ENCODE measurements at regions not wholly inside any gene's neighbourhood (a gene's known extent, or its start where the extent isn't known, plus 50 kb on each side); places are given as distances from the start of the nearest gene placed in this dataset.

DNA sequence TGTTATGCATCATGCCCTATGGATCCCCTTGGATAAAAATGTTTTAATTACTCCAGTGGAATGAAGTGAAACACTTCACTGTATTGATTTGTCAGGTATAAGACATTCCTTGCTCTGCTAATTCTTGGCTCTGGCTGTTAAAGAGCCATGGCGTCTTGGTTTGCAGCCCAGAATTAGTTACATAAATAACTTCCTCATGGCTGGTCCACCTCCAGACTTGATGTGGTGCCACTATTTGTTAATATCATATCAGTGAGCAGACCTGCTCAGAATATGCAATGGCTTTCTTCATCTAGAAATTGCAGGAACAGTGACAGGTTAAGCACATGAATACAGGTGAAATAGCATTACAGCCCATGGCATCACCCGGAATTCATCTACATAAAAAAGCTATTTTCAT, 446.9 kb upstream of the GRIN3A start:
- TF ChIP-seq, protein P1, sequence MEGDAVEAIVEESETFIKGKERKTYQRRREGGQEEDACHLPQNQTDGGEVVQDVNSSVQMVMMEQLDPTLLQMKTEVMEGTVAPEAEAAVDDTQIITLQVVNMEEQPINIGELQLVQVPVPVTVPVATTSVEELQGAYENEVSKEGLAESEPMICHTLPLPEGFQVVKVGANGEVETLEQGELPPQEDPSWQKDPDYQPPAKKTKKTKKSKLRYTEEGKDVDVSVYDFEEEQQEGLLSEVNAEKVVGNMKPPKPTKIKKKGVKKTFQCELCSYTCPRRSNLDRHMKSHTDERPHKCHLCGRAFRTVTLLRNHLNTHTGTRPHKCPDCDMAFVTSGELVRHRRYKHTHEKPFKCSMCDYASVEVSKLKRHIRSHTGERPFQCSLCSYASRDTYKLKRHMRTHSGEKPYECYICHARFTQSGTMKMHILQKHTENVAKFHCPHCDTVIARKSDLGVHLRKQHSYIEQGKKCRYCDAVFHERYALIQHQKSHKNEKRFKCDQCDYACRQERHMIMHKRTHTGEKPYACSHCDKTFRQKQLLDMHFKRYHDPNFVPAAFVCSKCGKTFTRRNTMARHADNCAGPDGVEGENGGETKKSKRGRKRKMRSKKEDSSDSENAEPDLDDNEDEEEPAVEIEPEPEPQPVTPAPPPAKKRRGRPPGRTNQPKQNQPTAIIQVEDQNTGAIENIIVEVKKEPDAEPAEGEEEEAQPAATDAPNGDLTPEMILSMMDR (IDR thresholded peaks at IDR 0.05 in 4 of 5, conservative IDR thresholded peaks at IDR 0.05 in 1 of 5) = no peak
- no peak for TF ChIP-seq POLR2A (IDR thresholded peaks at IDR 0.05)
